PFSK-1 (cell line): ENCODE measurements at regions not wholly inside any gene's neighbourhood (a gene's known extent, or its start where the extent isn't known, plus 50 kb on each side); places are given as distances from the start of the nearest gene placed in this dataset.

ENCODE experiments used
- POLR2AphosphoS5 ChIP-seq: IDR thresholded peaks from 2 replicates; pipeline ENCODE4 v1.6.1; 2012; ENCODE audit warnings: low read depth, mild to moderate bottlenecking, control low read depth, low read length, moderate library complexity
- TAF1 ChIP-seq: IDR thresholded peaks from 2 replicates; pipeline ENCODE4 v1.6.1; 2012; ENCODE audit warnings: low read length, control low read depth, borderline replicate concordance; ENCODE audit not compliant: insufficient read depth

DNA sequence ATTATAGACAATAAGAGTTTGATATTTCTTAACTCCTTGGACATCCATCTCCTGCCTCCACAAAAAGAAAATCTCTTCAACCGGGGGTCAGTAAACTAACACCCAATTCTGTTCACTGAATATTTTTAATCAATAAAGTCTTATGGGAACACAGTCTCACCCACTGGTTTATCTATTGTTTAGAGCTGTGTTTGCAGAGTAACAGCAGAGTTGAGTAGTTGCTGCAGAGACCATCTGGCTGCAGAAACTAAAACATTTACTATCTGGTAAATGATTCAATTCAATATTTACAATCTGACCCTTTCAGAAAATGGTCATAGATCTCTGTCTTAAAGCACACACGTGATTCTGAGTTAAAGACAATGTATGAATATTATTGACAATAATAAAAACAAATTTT is 94.0 kb downstream of the TMA16 start:
- TF ChIP-seq POLR2AphosphoS5 (no peak), TAF1 (no peak)
